GM12872 (cell line): ENCODE measurements at regions not wholly inside any gene's neighbourhood (a gene's known extent, or its start where the extent isn't known, plus 50 kb on each side); places are given as distances from the start of the nearest gene placed in this dataset.

Experiments used
- TF ChIP-seq, protein P1 (sequence below): IDR thresholded peaks from 3 replicates; pipeline ENCODE4 v1.5.1; 2011; ENCODE audit warnings: low read depth, mild to moderate bottlenecking, low read length, moderate library complexity; ENCODE audit not compliant: insufficient read depth

DNA sequence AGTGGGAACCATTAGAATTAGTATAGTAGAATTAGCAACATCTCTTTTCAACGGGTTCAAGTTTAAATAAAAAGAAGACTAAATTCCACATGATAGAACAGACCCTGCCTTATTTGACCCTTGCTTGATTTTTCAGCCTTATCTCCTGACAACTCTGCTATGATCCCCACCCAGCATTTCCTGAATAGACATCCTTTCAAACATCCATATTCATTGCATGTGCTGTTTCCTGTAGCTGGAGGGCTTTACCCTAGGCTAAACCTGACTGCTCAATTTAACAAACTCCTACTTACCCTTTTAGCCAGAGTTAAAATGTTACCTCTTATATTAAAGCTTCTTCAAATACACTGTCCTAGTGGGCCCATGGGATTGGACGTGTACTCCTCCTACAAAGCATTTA is 594.8 kb upstream of the ARID1B start:
- TF ChIP-seq, protein P1, sequence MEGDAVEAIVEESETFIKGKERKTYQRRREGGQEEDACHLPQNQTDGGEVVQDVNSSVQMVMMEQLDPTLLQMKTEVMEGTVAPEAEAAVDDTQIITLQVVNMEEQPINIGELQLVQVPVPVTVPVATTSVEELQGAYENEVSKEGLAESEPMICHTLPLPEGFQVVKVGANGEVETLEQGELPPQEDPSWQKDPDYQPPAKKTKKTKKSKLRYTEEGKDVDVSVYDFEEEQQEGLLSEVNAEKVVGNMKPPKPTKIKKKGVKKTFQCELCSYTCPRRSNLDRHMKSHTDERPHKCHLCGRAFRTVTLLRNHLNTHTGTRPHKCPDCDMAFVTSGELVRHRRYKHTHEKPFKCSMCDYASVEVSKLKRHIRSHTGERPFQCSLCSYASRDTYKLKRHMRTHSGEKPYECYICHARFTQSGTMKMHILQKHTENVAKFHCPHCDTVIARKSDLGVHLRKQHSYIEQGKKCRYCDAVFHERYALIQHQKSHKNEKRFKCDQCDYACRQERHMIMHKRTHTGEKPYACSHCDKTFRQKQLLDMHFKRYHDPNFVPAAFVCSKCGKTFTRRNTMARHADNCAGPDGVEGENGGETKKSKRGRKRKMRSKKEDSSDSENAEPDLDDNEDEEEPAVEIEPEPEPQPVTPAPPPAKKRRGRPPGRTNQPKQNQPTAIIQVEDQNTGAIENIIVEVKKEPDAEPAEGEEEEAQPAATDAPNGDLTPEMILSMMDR, result no peak

- TF ChIP-seq, protein P1, result no peak
Observed at GRCh38 chr6:156181506-156181905, 595.7 kb upstream of the ARID1B start.

- TF ChIP-seq, protein P1, result no peak
Observed at GRCh38 chr6:156175971-156176421, 601.2 kb upstream of the ARID1B start.

- TF ChIP-seq, protein P1, result no peak
Observed at GRCh38 chr6:156175433-156175832, 601.7 kb upstream of the ARID1B start.

GRCh38 chr6:156174031-156174890 is 602.9 kb upstream of the ARID1B start:
- TF ChIP-seq, protein P1, result no peak

DNA sequence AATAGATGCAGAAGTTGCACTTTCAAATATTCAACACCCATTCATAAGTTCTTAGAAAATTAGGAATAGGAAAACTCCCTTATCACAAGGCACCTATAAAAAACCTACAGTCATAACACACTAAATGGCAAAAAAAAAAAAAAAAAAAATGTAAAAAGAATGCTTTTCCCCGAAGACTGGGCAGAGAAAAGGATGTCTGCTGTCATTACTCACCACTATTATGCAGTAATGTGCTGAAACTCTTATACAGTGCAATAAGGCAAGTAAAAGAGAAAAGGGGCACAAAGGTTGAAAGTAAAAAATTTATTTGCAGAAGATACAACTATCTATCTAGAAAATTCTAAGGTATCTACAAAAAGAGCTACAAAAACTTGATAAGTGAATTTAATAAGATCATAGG is 607.8 kb upstream of the ARID1B start:
- TF ChIP-seq, protein P1, result no peak

- TF ChIP-seq, protein P1, result no peak
Observed at GRCh38 chr6:156167625-156168071, 609.5 kb upstream of the ARID1B start.
